Progenitor cell of endocrine pancreas (in vitro differentiated cells): ENCODE measurements at regions not wholly inside any gene's neighbourhood (a gene's known extent, or its start where the extent isn't known, plus 50 kb on each side); places are given as distances from the start of the nearest gene placed in this dataset.

Experiments
- DNase-seq: peaks from one replicate; pipeline ENCODE4 v3.0.0; 2021; ENCODE audit warnings: low spot score; ENCODE audit not compliant: unreplicated experiment
- H3K27ac Mint-ChIP-seq: 2 replicates; pipeline ENCODE4 v1.8.0; 2021; ENCODE audit warnings: mild to moderate bottlenecking, moderate library complexity, mixed read lengths
- H3K27me3 Mint-ChIP-seq: 2 replicates; pipeline ENCODE4 v1.8.0; 2021; ENCODE audit warnings: mixed read lengths
- H3K36me3 Mint-ChIP-seq: 2 replicates; pipeline ENCODE4 v1.8.0; 2022; ENCODE audit warnings: mixed read lengths; ENCODE audit not compliant: insufficient read depth
- H3K4me1 Mint-ChIP-seq: 2 replicates; pipeline ENCODE4 v1.8.0; 2021; ENCODE audit warnings: low read depth, mixed read lengths
- H3K4me3 Mint-ChIP-seq: 2 replicates; pipeline ENCODE4 v1.8.0; 2021; ENCODE audit warnings: low read depth, mild to moderate bottlenecking, moderate library complexity, mixed read lengths
- H3K9me3 Mint-ChIP-seq: 2 replicates; pipeline ENCODE4 v1.8.0; 2021; ENCODE audit warnings: low read depth, mixed read lengths
- TF ChIP-seq, protein P1 (sequence below): fragments of 200-600 bp; sonication (generic); IDR thresholded peaks from one replicate; pipeline ENCODE4 v1.5.0; 2021; ENCODE audit warnings: antibody characterized with exemption, mild to moderate bottlenecking; ENCODE audit not compliant: unreplicated experiment

DNA sequence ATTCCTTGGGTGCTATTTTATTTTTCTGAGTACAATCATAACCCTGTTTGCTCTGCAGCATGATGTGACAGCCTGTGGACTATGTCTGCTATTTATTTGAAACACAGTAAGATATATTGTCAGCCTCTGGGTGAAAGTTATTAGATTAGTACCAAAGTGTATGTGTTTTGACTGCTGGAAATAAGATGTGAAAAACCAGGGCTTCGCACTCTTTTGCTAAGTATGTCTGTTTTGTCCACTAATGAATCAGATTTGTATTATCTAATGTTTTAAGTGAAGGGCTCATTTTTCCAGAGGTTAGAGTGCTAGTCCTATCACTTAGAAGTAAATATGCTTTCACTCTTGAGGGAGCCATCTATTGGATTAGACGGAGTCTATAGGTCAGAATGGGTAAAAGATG, 569.8 kb upstream of the FZD8 start:
- Mint-ChIP-seq H3K36me3 (no peaks in the 10 kb centered on the region), H3K4me3 (no peak overlapping the region), H3K27me3 (peaks cover 2% of the 10 kb centered on the region), H3K4me1 (peaks cover 7% of the 10 kb centered on the region), H3K9me3 (no peaks in the 10 kb centered on the region), H3K27ac (no peak overlapping the region)
- TF ChIP-seq, protein P1, sequence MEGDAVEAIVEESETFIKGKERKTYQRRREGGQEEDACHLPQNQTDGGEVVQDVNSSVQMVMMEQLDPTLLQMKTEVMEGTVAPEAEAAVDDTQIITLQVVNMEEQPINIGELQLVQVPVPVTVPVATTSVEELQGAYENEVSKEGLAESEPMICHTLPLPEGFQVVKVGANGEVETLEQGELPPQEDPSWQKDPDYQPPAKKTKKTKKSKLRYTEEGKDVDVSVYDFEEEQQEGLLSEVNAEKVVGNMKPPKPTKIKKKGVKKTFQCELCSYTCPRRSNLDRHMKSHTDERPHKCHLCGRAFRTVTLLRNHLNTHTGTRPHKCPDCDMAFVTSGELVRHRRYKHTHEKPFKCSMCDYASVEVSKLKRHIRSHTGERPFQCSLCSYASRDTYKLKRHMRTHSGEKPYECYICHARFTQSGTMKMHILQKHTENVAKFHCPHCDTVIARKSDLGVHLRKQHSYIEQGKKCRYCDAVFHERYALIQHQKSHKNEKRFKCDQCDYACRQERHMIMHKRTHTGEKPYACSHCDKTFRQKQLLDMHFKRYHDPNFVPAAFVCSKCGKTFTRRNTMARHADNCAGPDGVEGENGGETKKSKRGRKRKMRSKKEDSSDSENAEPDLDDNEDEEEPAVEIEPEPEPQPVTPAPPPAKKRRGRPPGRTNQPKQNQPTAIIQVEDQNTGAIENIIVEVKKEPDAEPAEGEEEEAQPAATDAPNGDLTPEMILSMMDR, result no peak
- DNase-seq, result no peak

- Mint-ChIP-seq H3K36me3 (no peaks in the 10 kb centered on the region), H3K4me1 (peaks cover 18% of the 10 kb centered on the region), H3K9me3 (no peaks in the 10 kb centered on the region), H3K27me3 (peaks cover 2% of the 10 kb centered on the region), H3K4me3 (no peak overlapping the region), H3K27ac (no peak overlapping the region)
- DNase-seq, result no peak
- TF ChIP-seq, protein P1, result no peak
Measured at GRCh38 chr10:36209480-36209879, 567.4 kb upstream of the FZD8 start.

- H3K4me1 Mint-ChIP-seq, result peaks cover 22% of the 10 kb centered on the region
- H3K27ac Mint-ChIP-seq, result no peak overlapping the region
- TF ChIP-seq, protein P1, result no peak
- H3K4me3 Mint-ChIP-seq, result no peak overlapping the region
- DNase-seq, result no peak
- peaks cover 2% of the 10 kb centered on the region for H3K36me3 Mint-ChIP-seq
- peaks cover 9% of the 10 kb centered on the region for H3K9me3 Mint-ChIP-seq
- peaks cover 1% of the 10 kb centered on the region for H3K27me3 Mint-ChIP-seq
Measured at GRCh38 chr10:36202881-36203280, 560.8 kb upstream of the FZD8 start.

DNA sequence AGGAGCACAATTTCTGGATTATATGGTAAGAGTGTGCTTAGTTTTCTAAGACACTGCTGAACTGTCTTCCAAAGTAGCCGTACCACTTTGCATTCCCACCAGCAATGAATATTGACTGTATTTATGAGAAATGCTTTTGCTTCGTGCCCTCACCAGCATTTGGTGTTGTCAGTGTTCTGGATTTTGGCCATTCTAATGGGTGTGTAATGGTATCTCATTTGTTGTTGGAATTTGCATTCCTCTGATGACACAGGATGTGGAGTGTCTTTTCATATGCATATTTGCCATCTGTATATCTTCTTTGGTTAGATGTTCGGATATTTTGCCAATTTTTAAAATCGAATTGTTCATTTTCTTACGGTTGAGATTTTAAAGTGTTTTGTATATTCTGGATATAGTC, 558.5 kb upstream of the FZD8 start:
- TF ChIP-seq, protein P1, result no peak
- Mint-ChIP-seq H3K27me3 (no peaks in the 10 kb centered on the region), H3K4me1 (peaks cover 4% of the 10 kb centered on the region), H3K36me3 (peaks cover 2% of the 10 kb centered on the region), H3K9me3 (peaks cover 20% of the 10 kb centered on the region), H3K4me3 (no peak overlapping the region), H3K27ac (no peak overlapping the region)
- no peak for DNase-seq

DNA sequence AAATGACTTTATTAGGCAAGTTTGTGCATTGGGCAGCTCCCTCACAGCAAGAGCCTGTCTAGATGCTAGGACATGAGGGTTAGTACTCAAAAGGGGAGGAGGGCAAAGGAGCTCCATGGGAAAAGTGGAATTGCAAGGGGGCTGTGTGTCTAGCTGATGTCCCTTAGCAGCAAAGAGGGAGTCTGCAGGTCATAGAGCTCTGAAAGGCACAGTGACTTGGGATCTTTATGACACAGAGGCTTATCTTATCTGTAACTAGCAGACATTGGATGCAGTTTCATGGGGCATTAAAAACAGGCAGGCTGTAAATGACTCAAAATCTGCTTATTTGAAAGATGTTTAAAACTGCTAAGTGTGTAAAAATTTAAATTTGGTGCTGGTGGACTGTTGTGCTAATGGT, 556.2 kb upstream of the FZD8 start:
- Mint-ChIP-seq H3K36me3 (peaks cover 2% of the 10 kb centered on the region), H3K4me3 (no peak overlapping the region), H3K27me3 (no peaks in the 10 kb centered on the region), H3K9me3 (peaks cover 24% of the 10 kb centered on the region), H3K4me1 (peaks cover 6% of the 10 kb centered on the region), H3K27ac (no peak overlapping the region)
- DNase-seq, result no peak
- TF ChIP-seq, protein P1, result no peak
